H9 (cell line): ENCODE measurements at regions not wholly inside any gene's neighbourhood (a gene's known extent, or its start where the extent isn't known, plus 50 kb on each side); places are given as distances from the start of the nearest gene placed in this dataset.

Source experiments
- DNase-seq: peaks from one replicate; pipeline ENCODE4 v3.0.0-alpha.2; 2017
- H2AFZ ChIP-seq: one replicate; pipeline ENCODE4 v1.6.1; 2013; ENCODE audit warnings: mild to moderate bottlenecking, low read length, control low read depth, moderate library complexity
- H2AK5ac ChIP-seq: 2 replicates; pipeline ENCODE4 v1.6.1; 2013; ENCODE audit warnings: low read length, control low read depth, mixed read lengths; ENCODE audit not compliant: insufficient read length
- H2BK120ac ChIP-seq: one replicate; pipeline ENCODE4 v1.6.1; 2013; ENCODE audit warnings: low read depth, mild to moderate bottlenecking, low read length, control low read depth, inconsistent platforms; ENCODE audit not compliant: poor library complexity, severe bottlenecking
- H2BK12ac ChIP-seq: 2 replicates; pipeline ENCODE4 v1.6.1; 2013; ENCODE audit warnings: low read length, control low read depth, mixed read lengths, low read depth; ENCODE audit not compliant: insufficient read length
- H2BK15ac ChIP-seq: 2 replicates; pipeline ENCODE4 v1.6.1; 2013; ENCODE audit warnings: low read depth, low read length, control low read depth
- H2BK20ac ChIP-seq: one replicate; pipeline ENCODE4 v1.6.1; 2013; ENCODE audit warnings: low read depth, mild to moderate bottlenecking, low read length, control low read depth, inconsistent platforms; ENCODE audit not compliant: poor library complexity, severe bottlenecking
- H2BK5ac ChIP-seq: 2 replicates; pipeline ENCODE4 v1.6.1; 2013; ENCODE audit warnings: low read length, control low read depth, mixed read lengths; ENCODE audit not compliant: insufficient read length
- H3K14ac ChIP-seq: 2 replicates; pipeline ENCODE4 v1.6.1; 2013; ENCODE audit warnings: low read length, control low read depth; ENCODE audit not compliant: insufficient read depth
- H3K18ac ChIP-seq: 2 replicates; pipeline ENCODE4 v1.6.1; 2013; ENCODE audit warnings: low read depth, mild to moderate bottlenecking, mixed read lengths, low read length, control low read depth; ENCODE audit not compliant: insufficient read length
- H3K23ac ChIP-seq: 2 replicates; pipeline ENCODE4 v1.6.1; 2013; ENCODE audit warnings: low read length, control low read depth, mixed read lengths, low read depth; ENCODE audit not compliant: insufficient read length
- H3K23me2 ChIP-seq: 2 replicates; pipeline ENCODE4 v1.6.1; 2013; ENCODE audit warnings: low read depth, mild to moderate bottlenecking, mixed read lengths, low read length, control low read depth; ENCODE audit not compliant: insufficient read length, poor library complexity, severe bottlenecking
- H3K27ac ChIP-seq: 2 replicates; pipeline ENCODE4 v1.5.1; 2013; ENCODE audit warnings: low read length, control low read depth, mixed read lengths, low read depth; ENCODE audit not compliant: insufficient read length
- H3K27me3 ChIP-seq: 2 replicates; pipeline ENCODE4 v1.6.1; 2013; ENCODE audit warnings: low read length, control low read depth, inconsistent platforms; ENCODE audit not compliant: insufficient read depth
- H3K4ac ChIP-seq: 2 replicates; pipeline ENCODE4 v1.6.1; 2013; ENCODE audit warnings: low read depth, mild to moderate bottlenecking, control low read depth, inconsistent platforms, low read length, moderate library complexity
- H3K4me1 ChIP-seq: 2 replicates; pipeline ENCODE4 v1.6.1; 2013; ENCODE audit warnings: low read length, control low read depth, inconsistent platforms; ENCODE audit not compliant: insufficient read depth
- H3K4me2 ChIP-seq: 2 replicates; pipeline ENCODE4 v1.6.1; 2013; ENCODE audit warnings: low read length, control low read depth, mixed read lengths; ENCODE audit not compliant: insufficient read length, insufficient read depth
- H3K56ac ChIP-seq: 2 replicates; pipeline ENCODE4 v1.6.1; 2013; ENCODE audit warnings: low read depth, mild to moderate bottlenecking, mixed read lengths, low read length, control low read depth; ENCODE audit not compliant: insufficient read length
- H3K79me1 ChIP-seq: 2 replicates; pipeline ENCODE4 v1.6.1; 2013; ENCODE audit warnings: low read depth, mild to moderate bottlenecking, moderate library complexity, low read length, control low read depth, inconsistent platforms; ENCODE audit not compliant: insufficient read depth, poor library complexity, severe bottlenecking
- H3K79me2 ChIP-seq: 2 replicates; pipeline ENCODE4 v1.6.1; 2013; ENCODE audit warnings: low read length, control low read depth, inconsistent platforms; ENCODE audit not compliant: insufficient read depth
- H3K9ac ChIP-seq: 2 replicates; pipeline ENCODE4 v1.6.1; 2013; ENCODE audit warnings: low read length, control low read depth, mixed read lengths; ENCODE audit not compliant: insufficient read length; ENCODE audit errors: extremely low read depth
- H3K9me3 ChIP-seq: one replicate; pipeline ENCODE4 v1.6.1; 2013; ENCODE audit warnings: low read depth, low read length, inconsistent platforms; ENCODE audit not compliant: control insufficient read depth
- H3T11ph ChIP-seq: one replicate; pipeline ENCODE4 v1.6.1; 2013; ENCODE audit warnings: mild to moderate bottlenecking, low read length, control low read depth, inconsistent platforms
- H4K20me1 ChIP-seq: one replicate; pipeline ENCODE4 v1.6.1; 2013; ENCODE audit not compliant: control insufficient read depth, insufficient read length, insufficient read depth
- H4K5ac ChIP-seq: 2 replicates; pipeline ENCODE4 v1.6.1; 2013; ENCODE audit warnings: low read depth, mild to moderate bottlenecking, mixed read lengths, low read length, control low read depth; ENCODE audit not compliant: insufficient read length
- H4K8ac ChIP-seq: replicated peaks from 2 replicates; pipeline ENCODE4 v1.6.1; 2013; ENCODE audit warnings: low read length, control low read depth, mixed read lengths, low read depth; ENCODE audit not compliant: insufficient read length
- H4K91ac ChIP-seq: 2 replicates; pipeline ENCODE4 v1.6.1; 2013; ENCODE audit warnings: low read depth, mild to moderate bottlenecking, moderate library complexity, mixed read lengths, low read length, control low read depth; ENCODE audit not compliant: insufficient read length
- H3K27ac Mint-ChIP-seq, 3 experiments: 2 replicates in 2 of 3; 3 replicates in 1 of 3; pipeline ENCODE4 v1.8.0; 2020 to 2021; ENCODE audit warnings: mixed read lengths in 3 of 3, mild to moderate bottlenecking in 1 of 3, moderate library complexity in 1 of 3
- H3K27me3 Mint-ChIP-seq: 2 replicates; pipeline ENCODE4 v1.8.0; 2021; ENCODE audit warnings: low read depth, mild to moderate bottlenecking, moderate library complexity, mixed read lengths
- H3K36me3 Mint-ChIP-seq, 3 experiments: 2 replicates in 2 of 3; 3 replicates in 1 of 3; pipeline ENCODE4 v1.8.0; 2020 to 2021; ENCODE audit warnings: low read depth in 3 of 3, mixed read lengths in 3 of 3; ENCODE audit not compliant: insufficient read depth in 1 of 3
- H3K4me1 Mint-ChIP-seq, 2 experiments: 2 replicates each; pipeline ENCODE4 v1.8.0; 2020; ENCODE audit warnings: mixed read lengths in 2 of 2
- H3K4me3 Mint-ChIP-seq, 2 experiments: 2 replicates in 1 of 2; 3 replicates in 1 of 2; pipeline ENCODE4 v1.8.0; 2020 to 2021; ENCODE audit warnings: mild to moderate bottlenecking in 2 of 2, mixed read lengths in 2 of 2, moderate library complexity in 1 of 2
- H3K9me3 Mint-ChIP-seq, 2 experiments: 2 replicates in 1 of 2; 3 replicates in 1 of 2; pipeline ENCODE4 v1.8.0; 2020; ENCODE audit warnings: mild to moderate bottlenecking in 2 of 2, mixed read lengths in 2 of 2, moderate library complexity in 1 of 2
- WGBS: extraction: QIAGEN DNeasy Blood & Tissue Kit; methylation state at CpG from one replicate; pipeline ENCODE4 v1.1.7; 2013; ENCODE audit warnings: missing lambda C conversion rate, low lambda C conversion rate, mixed read lengths; ENCODE audit not compliant: insufficient read length; ENCODE audit errors: extremely low coverage; 5-methylcytosine and 5-hydroxymethylcytosine counted together
- TF ChIP-seq, protein P1 (sequence below): fragments of 200-600 bp; sonication (generic); conservative IDR thresholded peaks from 3 replicates; pipeline ENCODE4 v1.8.0; 2021; ENCODE audit warnings: antibody characterized with exemption, mild to moderate bottlenecking

DNA sequence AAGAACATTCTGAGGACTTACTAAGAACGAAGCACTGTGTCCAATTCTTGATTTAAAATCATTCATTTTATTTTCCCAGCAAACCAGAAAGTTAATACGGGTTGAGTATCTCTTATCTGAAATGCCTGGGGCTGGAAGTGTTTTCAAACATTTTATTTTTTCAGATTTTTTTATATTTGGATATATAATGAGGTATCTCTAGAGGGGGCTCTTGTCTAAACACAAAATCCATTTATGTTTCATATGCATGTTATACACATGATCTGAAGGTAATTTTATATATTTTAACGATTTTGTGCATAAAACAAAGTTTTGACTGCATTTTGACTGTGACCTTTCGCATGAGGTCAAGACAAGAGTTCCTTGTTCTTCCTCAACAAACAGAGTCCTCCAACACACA is 320.9 kb downstream of the ASMT start:
- no peak overlapping the region for H3K27ac ChIP-seq
- H4K20me1 ChIP-seq: no peaks in the 10 kb centered on the region
- no peak overlapping the region for H4K91ac ChIP-seq
- H3K56ac ChIP-seq: no peak overlapping the region
- no peak overlapping the region for H2AK5ac ChIP-seq
- 0 out of 2 replicates have a peak, but pooled peaks cover 1% of the 10 kb centered on the region for H3K27me3 Mint-ChIP-seq
- H3K4ac ChIP-seq: no peak overlapping the region
- no peak overlapping the region for H4K8ac ChIP-seq
- H2BK15ac ChIP-seq: no peak overlapping the region
- no peaks in the 10 kb centered on the region for H3K79me1 ChIP-seq
- no peak overlapping the region for H3K4me3 Mint-ChIP-seq
- no peaks in the 10 kb centered on the region for H3K27me3 ChIP-seq
- H2BK5ac ChIP-seq: no peak overlapping the region
- no peak overlapping the region for H3K27ac Mint-ChIP-seq
- WGBS: no CpG with 5 or more reads among the region's 4 CpGs
- no peak overlapping the region for H3K14ac ChIP-seq
- no peak overlapping the region for H3K9ac ChIP-seq
- no peak overlapping the region for H3K18ac ChIP-seq
- H3K36me3 Mint-ChIP-seq: peaks cover 2 to 18% (median 10%) of the 10 kb centered on the region in 3 experiments; a peak in 6 of 7 replicates
- DNase-seq: no peak
- no peaks in the 10 kb centered on the region for H3K23me2 ChIP-seq
- H4K5ac ChIP-seq: no peak overlapping the region
- peaks cover 10 to 11% of the 10 kb centered on the region in 2 experiments for H3K4me1 Mint-ChIP-seq
- H3K4me1 ChIP-seq: peaks cover 3% of the 10 kb centered on the region; the same call in 1 of the 2 replicates
- H3K9me3 ChIP-seq: no peaks in the 10 kb centered on the region
- TF ChIP-seq, protein P1, sequence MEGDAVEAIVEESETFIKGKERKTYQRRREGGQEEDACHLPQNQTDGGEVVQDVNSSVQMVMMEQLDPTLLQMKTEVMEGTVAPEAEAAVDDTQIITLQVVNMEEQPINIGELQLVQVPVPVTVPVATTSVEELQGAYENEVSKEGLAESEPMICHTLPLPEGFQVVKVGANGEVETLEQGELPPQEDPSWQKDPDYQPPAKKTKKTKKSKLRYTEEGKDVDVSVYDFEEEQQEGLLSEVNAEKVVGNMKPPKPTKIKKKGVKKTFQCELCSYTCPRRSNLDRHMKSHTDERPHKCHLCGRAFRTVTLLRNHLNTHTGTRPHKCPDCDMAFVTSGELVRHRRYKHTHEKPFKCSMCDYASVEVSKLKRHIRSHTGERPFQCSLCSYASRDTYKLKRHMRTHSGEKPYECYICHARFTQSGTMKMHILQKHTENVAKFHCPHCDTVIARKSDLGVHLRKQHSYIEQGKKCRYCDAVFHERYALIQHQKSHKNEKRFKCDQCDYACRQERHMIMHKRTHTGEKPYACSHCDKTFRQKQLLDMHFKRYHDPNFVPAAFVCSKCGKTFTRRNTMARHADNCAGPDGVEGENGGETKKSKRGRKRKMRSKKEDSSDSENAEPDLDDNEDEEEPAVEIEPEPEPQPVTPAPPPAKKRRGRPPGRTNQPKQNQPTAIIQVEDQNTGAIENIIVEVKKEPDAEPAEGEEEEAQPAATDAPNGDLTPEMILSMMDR: no peak
- no peak overlapping the region for H3K4me2 ChIP-seq
- H3K79me2 ChIP-seq: no peaks in the 10 kb centered on the region
- no peak overlapping the region for H2AFZ ChIP-seq
- H2BK120ac ChIP-seq: no peak overlapping the region
- no peak overlapping the region for H3T11ph ChIP-seq
- peaks cover 6% of the 10 kb centered on the region in 2 experiments; a peak in 4 of 5 replicates for H3K9me3 Mint-ChIP-seq
- H3K23ac ChIP-seq: no peak overlapping the region
- H2BK20ac ChIP-seq: no peak overlapping the region
- H2BK12ac ChIP-seq: no peak overlapping the region
